Fibroblast of pulmonary artery (primary cell): ENCODE measurements at regions not wholly inside any gene's neighbourhood (a gene's known extent, or its start where the extent isn't known, plus 50 kb on each side); places are given as distances from the start of the nearest gene placed in this dataset.

ENCODE experiments used
- DNase-seq: peaks from one replicate; pipeline ENCODE4 v3.0.0-alpha.2; 2010; ENCODE audit warnings: low read depth
- H3K4me3 ChIP-seq: replicated peaks from 2 replicates; pipeline ENCODE4 v1.5.1; 2011; ENCODE audit warnings: low read depth, mild to moderate bottlenecking, control low read depth, low read length, moderate library complexity
- CTCF ChIP-seq: IDR thresholded peaks from 2 replicates; pipeline ENCODE4 v1.5.1; 2011; ENCODE audit warnings: mild to moderate bottlenecking, control low read depth, low read length, inconsistent platforms; ENCODE audit errors: missing control alignments

- DNase-seq = no peak
- no peak overlapping the region for H3K4me3 ChIP-seq
- TF ChIP-seq CTCF = no peak
Observed at GRCh38 chr6:80544976-80545722, 438.7 kb downstream of the BCKDHB start.

GRCh38 chr6:80544555-80544954, 438.1 kb downstream of the BCKDHB start:
- H3K4me3 ChIP-seq = no peak overlapping the region
- no peak for TF ChIP-seq CTCF
- DNase-seq = no peak

- peak; percentile 71 for DNase-seq
- H3K4me3 ChIP-seq = no peak overlapping the region
- TF ChIP-seq CTCF = peak; percentile 14
Observed at GRCh38 chr6:80543598-80544222, 437.2 kb downstream of the BCKDHB start.

GRCh38 chr6:80543151-80543550, 436.7 kb downstream of the BCKDHB start:
- no peak for TF ChIP-seq CTCF
- H3K4me3 ChIP-seq = no peak overlapping the region
- no peak for DNase-seq

GRCh38 chr6:80541886-80542285, 435.4 kb downstream of the BCKDHB start:
- no peak for TF ChIP-seq CTCF
- no peak for DNase-seq
- H3K4me3 ChIP-seq = no peak overlapping the region

GRCh38 chr6:80541181-80541580, 434.7 kb downstream of the BCKDHB start:
- DNase-seq = peak; percentile 70
- TF ChIP-seq CTCF = no peak
- H3K4me3 ChIP-seq = no peak overlapping the region
